ENCODE measurements at regions not wholly inside any gene's neighbourhood (a gene's known extent, or its start where the extent isn't known, plus 50 kb on each side); places are given as distances from the start of the nearest gene placed in this dataset.

DNA sequence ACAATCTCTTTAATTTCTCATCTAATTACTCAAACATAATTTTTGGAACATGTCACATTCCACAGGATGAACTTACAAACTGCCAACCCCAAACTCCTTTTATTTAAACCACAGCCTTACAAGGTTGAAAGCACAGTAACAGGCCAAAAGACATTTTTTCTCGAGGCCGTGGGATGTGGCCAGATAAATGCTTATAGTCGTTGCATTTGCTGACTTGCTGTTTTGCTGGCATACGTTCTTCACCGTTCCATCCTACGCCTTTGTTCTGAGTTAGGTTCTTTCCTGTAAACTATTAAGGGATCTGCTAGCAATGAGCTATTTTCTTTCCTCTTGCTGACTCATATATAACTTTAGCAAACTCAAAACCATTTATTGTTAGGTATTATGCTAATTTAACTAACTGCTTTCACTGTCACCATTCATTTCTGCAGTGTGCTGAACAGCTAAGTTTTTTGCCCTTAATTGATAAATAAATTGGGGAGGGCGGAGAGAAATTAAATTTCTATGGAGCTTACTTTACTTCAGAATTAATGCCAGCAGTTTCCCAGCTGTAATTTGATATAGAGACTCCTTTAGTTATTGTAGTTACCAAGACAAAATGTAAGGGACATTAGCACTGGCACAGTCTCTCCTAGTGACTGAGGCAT is 135.1 kb upstream of the PACRGL start:
- DNase-seq (ENCODE audit: low read depth), result peak; percentile 22
- TF ChIP-seq, protein P1, sequence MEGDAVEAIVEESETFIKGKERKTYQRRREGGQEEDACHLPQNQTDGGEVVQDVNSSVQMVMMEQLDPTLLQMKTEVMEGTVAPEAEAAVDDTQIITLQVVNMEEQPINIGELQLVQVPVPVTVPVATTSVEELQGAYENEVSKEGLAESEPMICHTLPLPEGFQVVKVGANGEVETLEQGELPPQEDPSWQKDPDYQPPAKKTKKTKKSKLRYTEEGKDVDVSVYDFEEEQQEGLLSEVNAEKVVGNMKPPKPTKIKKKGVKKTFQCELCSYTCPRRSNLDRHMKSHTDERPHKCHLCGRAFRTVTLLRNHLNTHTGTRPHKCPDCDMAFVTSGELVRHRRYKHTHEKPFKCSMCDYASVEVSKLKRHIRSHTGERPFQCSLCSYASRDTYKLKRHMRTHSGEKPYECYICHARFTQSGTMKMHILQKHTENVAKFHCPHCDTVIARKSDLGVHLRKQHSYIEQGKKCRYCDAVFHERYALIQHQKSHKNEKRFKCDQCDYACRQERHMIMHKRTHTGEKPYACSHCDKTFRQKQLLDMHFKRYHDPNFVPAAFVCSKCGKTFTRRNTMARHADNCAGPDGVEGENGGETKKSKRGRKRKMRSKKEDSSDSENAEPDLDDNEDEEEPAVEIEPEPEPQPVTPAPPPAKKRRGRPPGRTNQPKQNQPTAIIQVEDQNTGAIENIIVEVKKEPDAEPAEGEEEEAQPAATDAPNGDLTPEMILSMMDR (IDR thresholded peaks at IDR 0.05; ENCODE audit: insufficient read depth, low read depth, low read length, missing control alignments), result no peak
- no peak overlapping the region for H3K4me3 ChIP-seq (ENCODE audit: low read length)

DNA sequence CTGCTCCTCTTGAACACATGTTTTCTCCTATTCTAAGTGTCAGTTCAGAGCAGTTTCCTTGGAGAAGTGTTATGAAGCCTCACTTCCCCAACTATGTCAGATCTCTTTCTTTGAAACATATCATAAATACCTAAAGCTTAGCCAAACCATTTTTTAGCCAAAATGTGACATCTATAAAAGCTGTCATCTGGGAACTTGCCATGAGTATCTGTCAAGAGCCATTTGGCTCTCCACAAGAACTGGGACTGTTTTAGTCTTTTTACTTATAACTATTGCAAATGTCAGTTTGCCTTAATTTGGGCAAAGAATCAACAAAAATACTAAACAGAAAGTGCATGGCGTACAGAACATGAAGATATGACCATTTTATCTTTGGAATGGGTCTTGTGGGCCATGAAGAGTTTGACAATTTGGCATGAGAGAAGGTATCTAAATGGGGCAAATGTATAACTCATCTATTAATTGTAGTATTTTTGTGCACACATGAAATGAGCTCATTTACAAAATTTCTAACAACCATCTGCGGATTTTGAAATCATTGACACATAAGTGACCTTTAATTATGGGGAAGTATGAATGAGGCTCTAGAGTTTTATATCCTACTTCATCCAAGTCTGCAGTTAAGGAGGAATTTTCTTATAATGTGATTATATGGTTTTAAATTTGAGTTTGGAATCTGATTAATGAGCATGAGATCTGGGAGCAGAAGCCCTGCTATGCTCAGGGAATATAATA is 129.1 kb upstream of the PACRGL start:
- H3K4me3 ChIP-seq (ENCODE audit: low read length), result no peak overlapping the region
- DNase-seq (ENCODE audit: low read depth), result no peak
- TF ChIP-seq, protein P1 (IDR thresholded peaks at IDR 0.05; ENCODE audit: insufficient read depth, low read depth, low read length, missing control alignments), result no peak

DNA sequence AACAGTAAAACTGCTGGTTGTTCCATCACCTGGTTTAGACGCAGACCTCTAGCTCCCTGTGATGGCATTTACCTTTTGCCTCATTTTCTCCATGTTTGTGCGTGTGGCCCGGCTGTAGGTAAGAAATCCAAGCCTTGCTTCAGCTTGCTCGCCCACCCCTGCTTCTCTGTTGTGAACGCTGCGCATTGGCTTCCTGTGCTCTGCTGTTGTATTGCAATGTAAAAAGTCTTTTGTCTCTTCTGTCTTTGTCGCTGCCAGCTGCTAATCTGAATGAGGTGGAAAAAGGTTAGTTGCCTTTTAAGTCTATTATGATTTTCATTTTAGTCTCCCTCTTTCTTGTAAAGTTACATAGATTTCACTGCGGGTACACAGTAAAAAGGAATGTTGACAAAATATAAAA is 127.3 kb upstream of the PACRGL start:
- no peak for DNase-seq (ENCODE audit: low read depth)
- TF ChIP-seq, protein P1 (IDR thresholded peaks at IDR 0.05; ENCODE audit: insufficient read depth, low read depth, low read length, missing control alignments), result no peak
- H3K4me3 ChIP-seq (ENCODE audit: low read length), result no peak overlapping the region

DNA sequence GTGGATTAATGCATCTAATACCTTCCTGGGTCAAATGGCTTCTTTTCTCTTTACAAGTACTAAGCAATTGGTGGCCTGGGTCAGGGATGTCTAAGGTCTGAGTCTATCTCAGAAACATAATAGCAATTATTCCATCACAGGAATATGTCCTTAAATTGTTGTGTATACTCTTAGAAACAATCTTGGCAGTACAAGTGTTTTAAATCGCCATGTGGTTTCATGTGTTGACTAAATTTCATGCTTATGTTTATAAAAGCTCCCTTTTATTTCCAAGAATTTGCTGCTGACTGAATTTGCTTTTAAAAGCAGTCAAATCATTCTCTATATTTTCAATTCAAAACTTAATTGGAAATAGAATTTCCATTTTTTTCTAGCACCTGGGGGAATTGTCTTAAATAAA is 125.3 kb upstream of the PACRGL start:
- TF ChIP-seq, protein P1 (IDR thresholded peaks at IDR 0.05; ENCODE audit: insufficient read depth, low read depth, low read length, missing control alignments), result no peak
- DNase-seq (ENCODE audit: low read depth), result no peak
- no peak overlapping the region for H3K4me3 ChIP-seq (ENCODE audit: low read length)

DNA sequence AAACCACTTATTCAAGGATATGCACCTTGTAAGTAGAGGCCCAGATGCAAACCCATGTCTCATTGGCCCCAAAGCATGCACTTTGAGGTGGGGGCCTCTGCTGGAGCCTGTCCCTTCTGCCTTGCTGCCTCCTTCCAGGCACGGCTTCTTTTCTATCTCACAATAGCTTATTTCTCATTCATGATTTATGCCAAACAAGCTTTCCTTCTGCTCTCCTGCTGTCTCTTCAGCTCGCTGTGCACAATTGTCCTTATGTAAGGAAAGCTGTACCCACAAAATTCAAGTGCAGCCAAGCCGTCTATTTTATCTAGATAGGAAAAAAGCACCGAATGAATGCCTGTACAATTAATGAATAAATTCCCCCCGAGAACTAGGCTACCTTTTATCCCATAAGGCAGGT is 124.8 kb upstream of the PACRGL start:
- no peak overlapping the region for H3K4me3 ChIP-seq (ENCODE audit: low read length)
- TF ChIP-seq, protein P1 (IDR thresholded peaks at IDR 0.05; ENCODE audit: insufficient read depth, low read depth, low read length, missing control alignments), result no peak
- DNase-seq (ENCODE audit: low read depth), result no peak

DNA sequence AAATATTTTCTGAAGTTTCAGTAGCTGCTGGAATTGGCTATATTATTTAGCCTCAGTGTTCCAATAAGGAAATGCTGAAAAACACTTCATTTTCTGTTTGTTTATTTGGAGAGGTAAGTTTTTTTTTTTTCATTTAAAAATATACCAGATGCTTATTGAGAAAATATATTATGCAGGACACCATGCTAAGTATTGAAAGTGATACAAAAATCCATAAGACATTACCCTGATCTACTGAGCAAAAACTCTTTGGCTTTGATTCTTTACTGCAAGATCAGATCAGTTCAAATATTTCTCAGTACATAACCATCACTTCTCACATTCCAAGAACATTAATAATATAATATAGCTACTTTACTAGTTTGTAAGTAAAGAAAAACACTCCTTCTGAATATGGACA is 123.4 kb upstream of the PACRGL start:
- DNase-seq (ENCODE audit: low read depth), result no peak
- TF ChIP-seq, protein P1 (IDR thresholded peaks at IDR 0.05; ENCODE audit: insufficient read depth, low read depth, low read length, missing control alignments), result no peak

More for the DNA sequence above, 123.4 kb upstream of the PACRGL start:
- H3K4me3 ChIP-seq (ENCODE audit: low read length), result no peak overlapping the region
